Panc1 (cell line): ENCODE measurements at regions not wholly inside any gene's neighbourhood (a gene's known extent, or its start where the extent isn't known, plus 50 kb on each side); places are given as distances from the start of the nearest gene placed in this dataset.

Experiments used
- ATAC-seq: fragments of 200-7000 bp; cut with Tn5 transposase; 2 replicates; pipeline ENCODE4 v1.9.1; 2020; ENCODE audit warnings: mild to moderate bottlenecking, moderate library complexity
- BruUV-seq: library from RNA; stranded (reverse); fragments of 400-500 nt; replicated peaks from 2 replicates; lab custom pipeline; 2021; lab: Mats Ljungman, UMichigan
- CTCF ChIA-PET: fragments of 300-600 bp; sonication (Branson Sonifier 250); formaldehyde crosslinking; loops from one replicate; lab custom pipeline; 2022; ENCODE audit warnings: antibody characterized with exemption; lab: Charles Lee
- POLR2A ChIA-PET: fragments of 300-600 bp; sonication (Branson Sonifier 250); formaldehyde crosslinking; loops from one replicate; lab custom pipeline; 2022; ENCODE audit warnings: antibody characterized with exemption; lab: Charles Lee
- DNase-seq: peaks from one replicate; pipeline ENCODE4 v3.0.0-alpha.2; 2010; ENCODE audit warnings: low read depth, low spot score
- H3K27ac ChIP-seq: 2 replicates; pipeline ENCODE4 v1.5.1; 2011; ENCODE audit warnings: mild to moderate bottlenecking, low read length, inconsistent platforms
- H3K27me3 ChIP-seq: fragments of 200-500 bp; sonication (Bioruptor generic); 2 replicates; pipeline ENCODE4 v1.6.0; 2014; ENCODE audit warnings: low read length, inconsistent platforms; ENCODE audit not compliant: control insufficient read depth, insufficient read depth
- H3K36me3 ChIP-seq: fragments of 200-500 bp; sonication (Bioruptor generic); 2 replicates; pipeline ENCODE4 v1.5.1; 2014; ENCODE audit warnings: inconsistent platforms, mild to moderate bottlenecking, low read length, moderate library complexity; ENCODE audit not compliant: control insufficient read depth, insufficient read depth
- H3K4me1 ChIP-seq: 2 replicates; pipeline ENCODE4 v1.5.1; 2011; ENCODE audit warnings: inconsistent platforms, mild to moderate bottlenecking, low read length, moderate library complexity; ENCODE audit not compliant: control insufficient read depth, insufficient read depth
- H3K4me3 ChIP-seq, 2 experiments: 2 replicates each; pipeline ENCODE4 v1.5.1; 2011 to 2012; ENCODE audit warnings: low read depth in 2 of 2, low read length in 2 of 2, mild to moderate bottlenecking in 2 of 2, inconsistent platforms in 1 of 2, moderate library complexity in 1 of 2
- H3K9me3 ChIP-seq: fragments of 200-500 bp; sonication (Bioruptor generic); 2 replicates; pipeline ENCODE4 v1.5.1; 2014; ENCODE audit warnings: low read depth, mild to moderate bottlenecking, inconsistent platforms, low read length, moderate library complexity; ENCODE audit not compliant: control insufficient read depth, insufficient read depth
- CTCF ChIP-seq: fragments of 450-650 bp; IDR thresholded peaks from 2 replicates; pipeline ENCODE4 v1.5.1; 2017; ENCODE audit warnings: mild to moderate bottlenecking
- POLR2AphosphoS5 ChIP-seq: IDR thresholded peaks from 2 replicates; pipeline ENCODE4 v1.6.1; 2012; ENCODE audit warnings: mild to moderate bottlenecking, low read depth, low read length, moderate library complexity
- REST ChIP-seq, 2 experiments: IDR thresholded peaks; 2 replicates each; pipeline ENCODE4 v1.6.1; 2011 to 2012; ENCODE audit warnings: low read depth in 2 of 2, control low read depth in 1 of 2, low read length in 1 of 2, mild to moderate bottlenecking in 1 of 2, moderate library complexity in 1 of 2; ENCODE audit not compliant: insufficient read depth in 1 of 2
- SIN3A ChIP-seq: IDR thresholded peaks from 2 replicates; pipeline ENCODE4 v1.6.1; 2012; ENCODE audit warnings: low read depth, mild to moderate bottlenecking, low read length, moderate library complexity, borderline replicate concordance; ENCODE audit not compliant: insufficient read depth
- TCF7L2 ChIP-seq: IDR thresholded peaks from 2 replicates; pipeline ENCODE4 v1.6.1; 2011; ENCODE audit warnings: mild to moderate bottlenecking, low read depth, low read length, inconsistent platforms
- in situ Hi-C: cut with HindIII; loops from 2 replicates; pipeline ENCODE4 v1.10.0; 2016; ENCODE audit warnings: low sequenced_read_pairs, low pct_unique_long_range_greater_than_20kb
- intact Hi-C: fragments of 100-400 bp; cut with micrococcal nuclease; formaldehyde crosslinking; loops from one replicate; pipeline ENCODE4 v1.10.0; 2022; ENCODE audit not compliant: unreplicated experiment

GRCh38 chr13:80901111-80901510 lies 560.2 kb upstream of the SPRY2 start:
- intact Hi-C loops = no loop called here

GRCh38 chr13:80900561-80900960 lies 559.6 kb upstream of the SPRY2 start:
- POLR2A ChIA-PET = no interaction called here

More at GRCh38 chr13:80901111-80901510, 560.2 kb upstream of the SPRY2 start:
- CTCF ChIA-PET = no interaction called here
- Histone ChIP-seq H3K36me3 (no peaks in the 10 kb centered on the region), H3K4me3 (no peak overlapping the region), H3K4me1 (no peaks in the 10 kb centered on the region), H3K27me3 (no peaks in the 10 kb centered on the region), H3K9me3 (no peaks in the 10 kb centered on the region), H3K27ac (no peak overlapping the region)
- in situ Hi-C loops = no loop called here
- no peak for ATAC-seq
- DNase-seq = no peak
- no TSS peak for BruUV-seq
- POLR2A ChIA-PET = no interaction called here
- no peak for TF ChIP-seq REST (IDR thresholded peaks at IDR 0.05; ENCODE audit: insufficient read depth in 1 of 2, low read depth in 2 of 2, low read length in 1 of 2)
- no peak for TF ChIP-seq CTCF
- no peak for TF ChIP-seq SIN3A
- TF ChIP-seq POLR2AphosphoS5 = no peak
- no peak for TF ChIP-seq TCF7L2

More at GRCh38 chr13:80900561-80900960, 559.6 kb upstream of the SPRY2 start:
- TF ChIP-seq REST (IDR thresholded peaks at IDR 0.05; ENCODE audit: insufficient read depth in 1 of 2, low read depth in 2 of 2, low read length in 1 of 2) (no peak), SIN3A (no peak), POLR2AphosphoS5 (no peak), CTCF (no peak), TCF7L2 (no peak)
- no peak overlapping the region for H3K27ac ChIP-seq
- CTCF ChIA-PET = no interaction called here
- BruUV-seq = no TSS peak
- no peak overlapping the region for H3K4me3 ChIP-seq
- DNase-seq (no peak), ATAC-seq (no peak)
- intact Hi-C loops = no loop called here
- in situ Hi-C loops = no loop called here
- H3K36me3 ChIP-seq = no peaks in the 10 kb centered on the region
- H3K9me3 ChIP-seq = no peaks in the 10 kb centered on the region
- H3K4me1 ChIP-seq = no peaks in the 10 kb centered on the region
- no peaks in the 10 kb centered on the region for H3K27me3 ChIP-seq
